KMS-11 (cell line): ENCODE measurements at regions not wholly inside any gene's neighbourhood (a gene's known extent, or its start where the extent isn't known, plus 50 kb on each side); places are given as distances from the start of the nearest gene placed in this dataset.

Experiments used
- H2AFZ ChIP-seq: fragments of 200-600 bp; sonication (generic); 2 replicates; pipeline ENCODE4 v1.6.1; 2016; ENCODE audit warnings: antibody characterized with exemption, mixed run types, low read depth
- H3K27ac ChIP-seq: fragments of 200-600 bp; sonication (generic); 2 replicates; pipeline ENCODE4 v1.6.1; 2016; ENCODE audit warnings: mild to moderate bottlenecking, mixed run types
- H3K27me3 ChIP-seq: fragments of 200-600 bp; sonication (generic); 2 replicates; pipeline ENCODE4 v1.6.1; 2017; ENCODE audit warnings: mild to moderate bottlenecking, low read depth, mixed run types, moderate library complexity; ENCODE audit not compliant: insufficient read depth
- H3K36me3 ChIP-seq: fragments of 200-600 bp; sonication (generic); 2 replicates; pipeline ENCODE4 v1.6.1; 2017; ENCODE audit warnings: mild to moderate bottlenecking, mixed run types; ENCODE audit not compliant: insufficient read depth
- H3K4me1 ChIP-seq: fragments of 200-600 bp; sonication (generic); 2 replicates; pipeline ENCODE4 v1.6.1; 2016; ENCODE audit warnings: mild to moderate bottlenecking, low read depth, mixed run types; ENCODE audit not compliant: poor library complexity, severe bottlenecking
- H3K4me2 ChIP-seq: fragments of 200-600 bp; sonication (generic); 2 replicates; pipeline ENCODE4 v1.7.0; 2016; ENCODE audit warnings: mild to moderate bottlenecking, mixed run types
- H3K4me3 ChIP-seq: fragments of 200-600 bp; sonication (generic); IDR thresholded peaks from 2 replicates; pipeline ENCODE4 v1.6.1; 2017; ENCODE audit warnings: low read depth, low read length, mixed read lengths; ENCODE audit not compliant: insufficient read depth
- H3K79me2 ChIP-seq: fragments of 200-600 bp; sonication (generic); 2 replicates; pipeline ENCODE4 v1.6.1; 2016; ENCODE audit warnings: low read depth, mixed run types; ENCODE audit not compliant: insufficient read depth
- H3K9ac ChIP-seq: fragments of 200-600 bp; sonication (generic); 2 replicates; pipeline ENCODE4 v1.6.1; 2016; ENCODE audit warnings: mild to moderate bottlenecking, mixed run types
- H4K20me1 ChIP-seq: fragments of 200-600 bp; sonication (generic); 2 replicates; pipeline ENCODE4 v1.6.1; 2016; ENCODE audit warnings: mild to moderate bottlenecking, mixed run types; ENCODE audit not compliant: insufficient read depth
- CTCF ChIP-seq: fragments of 200-600 bp; sonication (generic); conservative IDR thresholded peaks from 2 replicates; pipeline ENCODE4 v1.6.1; 2017; ENCODE audit warnings: low read depth, mild to moderate bottlenecking, antibody characterized with exemption, low read length, moderate library complexity, mixed read lengths

GRCh38 chr5:40082313-40082712, 597.4 kb upstream of the PTGER4 start:
- H3K79me2 ChIP-seq: no peaks in the 10 kb centered on the region
- TF ChIP-seq CTCF: no peak
- H3K36me3 ChIP-seq: no peaks in the 10 kb centered on the region
- H3K27me3 ChIP-seq: no peaks in the 10 kb centered on the region
- no peaks in the 10 kb centered on the region for H3K4me1 ChIP-seq
- H2AFZ ChIP-seq: no peak overlapping the region
- H3K4me2 ChIP-seq: no peak overlapping the region
- H3K9ac ChIP-seq: no peak overlapping the region
- no peak overlapping the region for H3K4me3 ChIP-seq
- H3K27ac ChIP-seq: no peak overlapping the region
- H4K20me1 ChIP-seq: no peaks in the 10 kb centered on the region

GRCh38 chr5:40080191-40080590, 599.5 kb upstream of the PTGER4 start:
- no peak overlapping the region for H3K4me2 ChIP-seq
- no peak for TF ChIP-seq CTCF
- no peak overlapping the region for H3K9ac ChIP-seq
- no peaks in the 10 kb centered on the region for H3K36me3 ChIP-seq
- no peaks in the 10 kb centered on the region for H3K27me3 ChIP-seq
- no peaks in the 10 kb centered on the region for H3K79me2 ChIP-seq
- no peaks in the 10 kb centered on the region for H4K20me1 ChIP-seq
- H3K27ac ChIP-seq: no peak overlapping the region
- no peak overlapping the region for H2AFZ ChIP-seq
- H3K4me3 ChIP-seq: no peak overlapping the region
- no peaks in the 10 kb centered on the region for H3K4me1 ChIP-seq

GRCh38 chr5:40078898-40079575, 600.7 kb upstream of the PTGER4 start:
- Histone ChIP-seq H3K9ac (no peak overlapping the region), H2AFZ (no peak overlapping the region), H3K4me1 (no peaks in the 10 kb centered on the region), H3K27ac (no peak overlapping the region), H3K27me3 (no peaks in the 10 kb centered on the region), H3K4me3 (no peak overlapping the region), H3K79me2 (no peaks in the 10 kb centered on the region), H4K20me1 (no peaks in the 10 kb centered on the region), H3K36me3 (no peaks in the 10 kb centered on the region), H3K4me2 (no peak overlapping the region)
- TF ChIP-seq CTCF: no peak

- Histone ChIP-seq H3K79me2 (no peaks in the 10 kb centered on the region), H2AFZ (no peak overlapping the region), H3K36me3 (no peaks in the 10 kb centered on the region), H3K27me3 (no peaks in the 10 kb centered on the region), H4K20me1 (no peaks in the 10 kb centered on the region), H3K27ac (no peak overlapping the region), H3K9ac (no peak overlapping the region), H3K4me1 (no peaks in the 10 kb centered on the region), H3K4me2 (no peak overlapping the region), H3K4me3 (no peak overlapping the region)
- TF ChIP-seq CTCF: no peak
Observed at GRCh38 chr5:40074826-40075225, 604.9 kb upstream of the PTGER4 start.
